Stomach (tissue), 4 donors: ENCODE measurements at regions not wholly inside any gene's neighbourhood (a gene's known extent, or its start where the extent isn't known, plus 50 kb on each side); places are given as distances from the start of the nearest gene placed in this dataset.

ENCODE experiments used
- POLR2A ChIP-seq, 4 donors: fragments of 450-650 bp; IDR thresholded peaks; one replicate each; pipeline ENCODE4 v1.6.1; 2016; ENCODE audit warnings: antibody characterized with exemption in 4 of 4, control low read depth in 2 of 4, mild to moderate bottlenecking in 1 of 4, moderate library complexity in 1 of 4
- POLR2AphosphoS5 ChIP-seq, 3 donors: sonication (generic); formaldehyde crosslinking; IDR thresholded peaks; one replicate each; pipeline ENCODE4 v1.6.1; 2016; ENCODE audit warnings: antibody characterized with exemption in 3 of 3
- TF ChIP-seq, protein P1 (sequence below), 7 experiments: fragments of 450-650 bp in 4 of 7; fragments of 200-600 bp in 3 of 7; sonication (generic) in 3 of 7; IDR thresholded peaks; one replicate each; pipeline ENCODE4 v1.5.1; 2016 to 2019; ENCODE audit warnings: antibody characterized with exemption in 7 of 7, control low read depth in 2 of 7, mild to moderate bottlenecking in 1 of 7

DNA sequence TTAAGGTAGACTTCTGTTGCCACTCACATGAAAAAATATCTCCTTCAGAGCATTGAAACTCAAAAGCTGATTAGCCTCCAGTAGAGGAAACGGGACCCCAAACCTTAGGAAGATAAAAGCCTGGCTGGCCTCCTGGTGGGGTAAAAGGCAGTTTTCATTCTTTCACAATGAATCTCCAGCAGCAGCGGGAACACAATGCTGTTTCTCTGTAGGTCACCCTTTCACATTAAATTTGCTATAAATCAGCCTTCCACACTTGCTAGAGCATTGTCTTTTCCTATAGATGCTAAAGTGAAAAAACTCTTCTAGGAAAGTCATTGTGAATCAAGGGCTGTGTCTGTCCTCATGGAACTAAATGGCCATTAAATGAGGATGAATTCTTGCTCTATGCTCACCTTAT is 207.3 kb upstream of the MAGEB2 start:
- TF ChIP-seq, protein P1, sequence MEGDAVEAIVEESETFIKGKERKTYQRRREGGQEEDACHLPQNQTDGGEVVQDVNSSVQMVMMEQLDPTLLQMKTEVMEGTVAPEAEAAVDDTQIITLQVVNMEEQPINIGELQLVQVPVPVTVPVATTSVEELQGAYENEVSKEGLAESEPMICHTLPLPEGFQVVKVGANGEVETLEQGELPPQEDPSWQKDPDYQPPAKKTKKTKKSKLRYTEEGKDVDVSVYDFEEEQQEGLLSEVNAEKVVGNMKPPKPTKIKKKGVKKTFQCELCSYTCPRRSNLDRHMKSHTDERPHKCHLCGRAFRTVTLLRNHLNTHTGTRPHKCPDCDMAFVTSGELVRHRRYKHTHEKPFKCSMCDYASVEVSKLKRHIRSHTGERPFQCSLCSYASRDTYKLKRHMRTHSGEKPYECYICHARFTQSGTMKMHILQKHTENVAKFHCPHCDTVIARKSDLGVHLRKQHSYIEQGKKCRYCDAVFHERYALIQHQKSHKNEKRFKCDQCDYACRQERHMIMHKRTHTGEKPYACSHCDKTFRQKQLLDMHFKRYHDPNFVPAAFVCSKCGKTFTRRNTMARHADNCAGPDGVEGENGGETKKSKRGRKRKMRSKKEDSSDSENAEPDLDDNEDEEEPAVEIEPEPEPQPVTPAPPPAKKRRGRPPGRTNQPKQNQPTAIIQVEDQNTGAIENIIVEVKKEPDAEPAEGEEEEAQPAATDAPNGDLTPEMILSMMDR (IDR thresholded peaks at IDR 0.05), result no peak
- TF ChIP-seq POLR2AphosphoS5 (IDR thresholded peaks at IDR 0.05) (no peak), POLR2A (IDR thresholded peaks at IDR 0.05) (no peak)
